ENCODE measurements at regions not wholly inside any gene's neighbourhood (a gene's known extent, or its start where the extent isn't known, plus 50 kb on each side); places are given as distances from the start of the nearest gene placed in this dataset.

DNA sequence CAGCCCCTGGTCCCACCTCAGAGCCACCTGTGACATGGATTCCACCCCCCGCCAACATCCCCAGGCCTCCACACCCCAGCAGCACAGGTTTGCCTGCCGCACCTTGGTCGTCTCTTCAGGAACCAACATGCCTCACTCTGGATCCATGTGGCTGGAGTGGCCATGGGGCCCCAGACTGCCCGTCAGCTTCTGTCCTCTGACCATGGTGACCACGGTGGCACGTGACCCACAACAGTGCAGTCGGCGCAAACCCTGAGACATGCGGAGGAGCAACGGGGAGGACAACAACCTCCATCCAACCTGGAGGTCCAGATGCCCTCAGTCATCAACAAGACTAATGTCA, 85.6 kb downstream of the ANKRD60 start:
- TF ChIP-seq, protein P1, sequence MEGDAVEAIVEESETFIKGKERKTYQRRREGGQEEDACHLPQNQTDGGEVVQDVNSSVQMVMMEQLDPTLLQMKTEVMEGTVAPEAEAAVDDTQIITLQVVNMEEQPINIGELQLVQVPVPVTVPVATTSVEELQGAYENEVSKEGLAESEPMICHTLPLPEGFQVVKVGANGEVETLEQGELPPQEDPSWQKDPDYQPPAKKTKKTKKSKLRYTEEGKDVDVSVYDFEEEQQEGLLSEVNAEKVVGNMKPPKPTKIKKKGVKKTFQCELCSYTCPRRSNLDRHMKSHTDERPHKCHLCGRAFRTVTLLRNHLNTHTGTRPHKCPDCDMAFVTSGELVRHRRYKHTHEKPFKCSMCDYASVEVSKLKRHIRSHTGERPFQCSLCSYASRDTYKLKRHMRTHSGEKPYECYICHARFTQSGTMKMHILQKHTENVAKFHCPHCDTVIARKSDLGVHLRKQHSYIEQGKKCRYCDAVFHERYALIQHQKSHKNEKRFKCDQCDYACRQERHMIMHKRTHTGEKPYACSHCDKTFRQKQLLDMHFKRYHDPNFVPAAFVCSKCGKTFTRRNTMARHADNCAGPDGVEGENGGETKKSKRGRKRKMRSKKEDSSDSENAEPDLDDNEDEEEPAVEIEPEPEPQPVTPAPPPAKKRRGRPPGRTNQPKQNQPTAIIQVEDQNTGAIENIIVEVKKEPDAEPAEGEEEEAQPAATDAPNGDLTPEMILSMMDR (IDR thresholded peaks at IDR 0.05; ENCODE audit: insufficient read depth, low read length, poor library complexity, severe bottlenecking) = no peak
- TF ChIP-seq EZH2phosphoT487 (conservative IDR thresholded peaks at IDR 0.05; ENCODE audit: low read length) = no peak
